ENCODE measurements at regions not wholly inside any gene's neighbourhood (a gene's known extent, or its start where the extent isn't known, plus 50 kb on each side); places are given as distances from the start of the nearest gene placed in this dataset.

- Histone ChIP-seq H3K27ac (no peak overlapping the region), H3K36me3 (no peaks in the 10 kb centered on the region)
These were observed 414.8 kb upstream of the ID2 start for GRCh38 chr2:8267048-8267447.

DNA sequence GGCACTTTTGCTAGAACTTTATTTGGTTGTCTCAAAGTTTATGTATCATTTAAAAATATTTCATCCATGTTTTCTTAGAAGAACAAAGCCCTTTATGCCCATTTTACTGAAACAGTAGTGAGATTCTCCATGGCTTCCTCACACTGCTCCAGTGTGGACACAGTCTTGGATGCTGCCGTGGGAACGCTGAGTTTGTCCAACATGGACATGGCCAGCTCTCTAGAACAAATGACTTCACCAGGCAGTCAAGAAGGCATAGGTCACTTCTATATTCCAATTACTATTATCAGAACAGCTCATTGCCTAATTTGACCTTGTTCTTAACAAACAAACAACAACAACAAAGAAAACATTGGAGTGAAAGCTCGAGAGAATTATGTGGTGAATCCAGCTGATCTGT is 414.1 kb upstream of the ID2 start:
- no peaks in the 10 kb centered on the region for H3K4me1 ChIP-seq
- WGBS, 2 donors, result 82% methylated on average over 3 of the region's 3 CpGs
- no peak for TF ChIP-seq POLR2A (IDR thresholded peaks at IDR 0.05)
- no peak overlapping the region for H3K4me3 ChIP-seq (replicated peaks in 1 of 3)
- H3K27me3 ChIP-seq, result no peaks in the 10 kb centered on the region
- DNase-seq, result no peak
- H3K9me3 ChIP-seq, result no peaks in the 10 kb centered on the region
- intact Hi-C loops (cut with DNase I), result no loop called here
- H3K27ac ChIP-seq, result no peak overlapping the region
- H3K36me3 ChIP-seq, result no peaks in the 10 kb centered on the region

More at GRCh38 chr2:8267048-8267447, 414.8 kb upstream of the ID2 start:
- Histone ChIP-seq H3K27me3 (no peaks in the 10 kb centered on the region), H3K4me1 (no peaks in the 10 kb centered on the region), H3K9me3 (no peaks in the 10 kb centered on the region), H3K4me3 (replicated peaks in 1 of 3) (no peak overlapping the region)
- no peak for TF ChIP-seq POLR2A (IDR thresholded peaks at IDR 0.05)
- TF ChIP-seq, protein P1, sequence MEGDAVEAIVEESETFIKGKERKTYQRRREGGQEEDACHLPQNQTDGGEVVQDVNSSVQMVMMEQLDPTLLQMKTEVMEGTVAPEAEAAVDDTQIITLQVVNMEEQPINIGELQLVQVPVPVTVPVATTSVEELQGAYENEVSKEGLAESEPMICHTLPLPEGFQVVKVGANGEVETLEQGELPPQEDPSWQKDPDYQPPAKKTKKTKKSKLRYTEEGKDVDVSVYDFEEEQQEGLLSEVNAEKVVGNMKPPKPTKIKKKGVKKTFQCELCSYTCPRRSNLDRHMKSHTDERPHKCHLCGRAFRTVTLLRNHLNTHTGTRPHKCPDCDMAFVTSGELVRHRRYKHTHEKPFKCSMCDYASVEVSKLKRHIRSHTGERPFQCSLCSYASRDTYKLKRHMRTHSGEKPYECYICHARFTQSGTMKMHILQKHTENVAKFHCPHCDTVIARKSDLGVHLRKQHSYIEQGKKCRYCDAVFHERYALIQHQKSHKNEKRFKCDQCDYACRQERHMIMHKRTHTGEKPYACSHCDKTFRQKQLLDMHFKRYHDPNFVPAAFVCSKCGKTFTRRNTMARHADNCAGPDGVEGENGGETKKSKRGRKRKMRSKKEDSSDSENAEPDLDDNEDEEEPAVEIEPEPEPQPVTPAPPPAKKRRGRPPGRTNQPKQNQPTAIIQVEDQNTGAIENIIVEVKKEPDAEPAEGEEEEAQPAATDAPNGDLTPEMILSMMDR (IDR thresholded peaks at IDR 0.05), result no peak
- DNase-seq, result no peak
- WGBS, 2 donors, result 93 to 95% methylated on average over 3 of the region's 3 CpGs
- intact Hi-C loops (cut with DNase I), result no loop called here

GRCh38 chr2:8268172-8268783 is 413.6 kb upstream of the ID2 start:
- no peak overlapping the region for H3K4me3 ChIP-seq (replicated peaks in 1 of 3)
- DNase-seq, result no peak
- no peaks in the 10 kb centered on the region for H3K27me3 ChIP-seq
- 68 to 78% methylated on average over 8 of the region's 8 CpGs for WGBS, 2 donors
- no peaks in the 10 kb centered on the region for H3K36me3 ChIP-seq
- intact Hi-C loops (cut with DNase I), result no loop called here
- H3K4me1 ChIP-seq, result no peaks in the 10 kb centered on the region
- TF ChIP-seq POLR2A (IDR thresholded peaks at IDR 0.05), result no peak
- TF ChIP-seq, protein P1 (IDR thresholded peaks at IDR 0.05), result no peak
- no peaks in the 10 kb centered on the region for H3K9me3 ChIP-seq
- H3K27ac ChIP-seq, result no peak overlapping the region

- no peaks in the 10 kb centered on the region for H3K27me3 ChIP-seq
- H3K9me3 ChIP-seq, result no peaks in the 10 kb centered on the region
- no peak overlapping the region for H3K4me3 ChIP-seq (replicated peaks in 1 of 3)
- TF ChIP-seq POLR2A (IDR thresholded peaks at IDR 0.05), result no peak
- TF ChIP-seq, protein P1 (IDR thresholded peaks at IDR 0.05), result no peak
- no peaks in the 10 kb centered on the region for H3K36me3 ChIP-seq
- DNase-seq, result no peak
- intact Hi-C loops (cut with DNase I), result no loop called here
- H3K4me1 ChIP-seq, result no peaks in the 10 kb centered on the region
- no peak overlapping the region for H3K27ac ChIP-seq
These were observed 411.2 kb upstream of the ID2 start for GRCh38 chr2:8270699-8271098.

DNA sequence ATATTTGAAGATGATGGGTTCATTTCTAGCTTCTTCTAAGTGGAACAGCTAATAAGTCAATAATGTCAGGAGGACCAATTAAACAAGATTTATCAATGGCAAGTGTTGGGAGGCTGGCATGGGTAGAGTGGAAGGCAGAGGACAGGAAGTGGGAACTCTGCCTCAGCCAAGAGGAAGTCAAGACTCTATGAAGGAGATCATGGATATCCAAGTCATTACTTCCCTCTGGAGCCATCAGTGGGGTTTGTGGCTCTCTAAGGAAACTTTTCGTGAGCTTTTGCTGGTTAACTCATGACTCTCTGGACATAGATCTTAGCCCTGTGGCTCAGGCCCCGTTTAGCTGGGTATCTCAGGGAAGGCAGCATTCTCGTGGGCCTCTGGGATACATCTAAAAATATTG is 410.4 kb upstream of the ID2 start:
- Histone ChIP-seq H3K9me3 (no peaks in the 10 kb centered on the region), H3K27me3 (no peaks in the 10 kb centered on the region), H3K36me3 (no peaks in the 10 kb centered on the region), H3K4me1 (no peaks in the 10 kb centered on the region), H3K27ac (no peak overlapping the region), H3K4me3 (replicated peaks in 1 of 3) (no peak overlapping the region)
- intact Hi-C loops (cut with DNase I), result no loop called here
- TF ChIP-seq, protein P1 (IDR thresholded peaks at IDR 0.05), result no peak
- no peak for TF ChIP-seq POLR2A (IDR thresholded peaks at IDR 0.05)
- DNase-seq, result no peak
- 95% methylated on average over 3 of the region's 3 CpGs for WGBS, 2 donors

DNA sequence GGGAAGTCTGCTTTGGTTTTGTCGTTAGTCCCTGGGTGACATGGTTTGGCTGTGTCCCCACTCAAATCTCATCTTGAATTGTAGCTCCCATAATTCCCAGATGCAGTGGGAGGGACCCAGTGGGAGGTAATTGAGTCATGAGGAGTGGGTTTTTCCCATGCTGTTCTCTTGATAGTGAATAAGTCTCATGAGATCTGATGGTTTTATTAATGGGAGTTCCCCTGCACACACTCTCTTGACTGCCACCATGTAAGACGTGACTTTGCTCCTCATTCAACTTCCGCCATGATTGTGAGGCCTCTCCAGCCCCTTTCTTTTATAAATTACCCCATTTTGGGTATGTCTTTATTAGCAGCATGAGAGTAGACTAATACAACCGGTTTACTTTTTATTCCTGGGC is 405.8 kb upstream of the ID2 start:
- WGBS, 2 donors, result 92 to 94% methylated on average over 4 of the region's 4 CpGs
- H3K27ac ChIP-seq, result no peak overlapping the region
- H3K4me1 ChIP-seq, result no peaks in the 10 kb centered on the region
- H3K4me3 ChIP-seq (replicated peaks in 1 of 3), result no peak overlapping the region
- H3K27me3 ChIP-seq, result no peaks in the 10 kb centered on the region
- intact Hi-C loops (cut with DNase I), result no loop called here
- no peaks in the 10 kb centered on the region for H3K9me3 ChIP-seq
- DNase-seq, result no peak
- TF ChIP-seq, protein P1 (IDR thresholded peaks at IDR 0.05), result no peak
- TF ChIP-seq POLR2A (IDR thresholded peaks at IDR 0.05), result no peak
- H3K36me3 ChIP-seq, result no peaks in the 10 kb centered on the region
